ENCODE measurements at regions not wholly inside any gene's neighbourhood (a gene's known extent, or its start where the extent isn't known, plus 50 kb on each side); places are given as distances from the start of the nearest gene placed in this dataset.
A peak's percentile ranks its signal among the peaks of the same experiment; 100 is the strongest.

DNA sequence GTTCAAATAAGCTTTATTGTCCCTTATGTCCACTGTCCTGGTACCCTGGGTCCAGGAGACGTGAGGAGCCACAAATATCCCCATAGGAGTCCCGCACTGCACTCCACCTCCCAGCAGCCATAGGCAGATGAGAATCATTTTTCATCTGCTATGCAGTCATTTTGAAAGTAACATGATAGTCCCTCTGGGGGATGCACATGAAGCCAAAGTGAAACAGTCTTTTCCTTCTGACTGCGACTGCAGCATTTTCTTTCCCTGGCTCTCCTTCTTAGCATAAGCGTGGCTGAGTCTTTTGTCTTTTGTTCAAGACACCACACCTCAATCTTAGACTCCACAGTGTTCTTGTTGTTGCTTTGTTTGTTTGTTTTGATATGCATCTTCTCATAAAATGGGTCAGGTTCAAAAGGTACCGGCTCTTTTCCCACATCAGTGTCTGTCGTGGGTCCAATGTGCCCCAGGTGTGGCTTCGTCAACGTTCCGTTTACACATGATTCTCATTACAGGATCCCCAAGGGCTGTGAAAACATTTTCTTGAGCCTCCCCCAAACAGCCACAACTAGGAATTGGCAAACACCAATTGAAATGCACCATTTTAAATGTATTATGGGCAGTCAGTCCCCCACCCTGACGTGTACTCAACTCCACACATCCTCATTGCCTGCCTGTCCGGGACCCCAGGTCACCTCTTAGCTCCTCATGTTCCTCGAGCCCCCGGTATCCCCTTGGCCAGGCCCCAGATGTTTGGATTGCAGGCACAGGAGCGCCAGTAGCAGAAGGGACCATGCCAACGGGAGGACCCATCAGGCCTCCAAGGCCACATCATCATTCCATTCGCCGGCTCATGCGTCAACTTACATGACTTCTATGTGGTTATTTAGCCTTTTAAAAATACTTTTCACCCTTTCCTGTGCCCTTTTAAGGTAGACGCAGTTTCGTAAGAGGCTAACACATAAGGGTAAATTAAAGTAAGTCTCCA, 237.8 kb upstream of the DAPK1 start:
- DNase-seq, result peak in 1 of 2 experiments; percentile 27

DNA sequence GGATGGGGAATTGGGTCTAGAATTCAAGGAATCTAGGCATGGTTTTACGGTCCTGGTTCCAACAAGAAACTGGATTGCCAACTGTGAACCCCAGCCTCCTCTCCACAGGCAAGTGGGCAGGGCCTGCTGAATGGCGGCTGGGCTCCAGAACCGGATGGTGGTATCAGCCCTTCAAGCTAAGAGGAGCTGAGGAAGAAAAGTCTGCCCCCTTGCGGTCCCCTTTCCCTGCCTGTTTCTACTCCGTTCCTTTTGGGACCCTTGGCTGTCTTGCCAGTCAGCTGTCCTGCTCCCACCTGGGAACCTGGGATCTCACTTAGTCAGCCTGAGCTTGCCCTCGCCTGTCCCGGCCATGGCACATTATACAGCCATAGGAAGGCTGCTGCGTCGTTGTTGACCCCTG, 234.4 kb upstream of the DAPK1 start:
- peak in 1 of 2 experiments; percentile 5 for DNase-seq

DNA sequence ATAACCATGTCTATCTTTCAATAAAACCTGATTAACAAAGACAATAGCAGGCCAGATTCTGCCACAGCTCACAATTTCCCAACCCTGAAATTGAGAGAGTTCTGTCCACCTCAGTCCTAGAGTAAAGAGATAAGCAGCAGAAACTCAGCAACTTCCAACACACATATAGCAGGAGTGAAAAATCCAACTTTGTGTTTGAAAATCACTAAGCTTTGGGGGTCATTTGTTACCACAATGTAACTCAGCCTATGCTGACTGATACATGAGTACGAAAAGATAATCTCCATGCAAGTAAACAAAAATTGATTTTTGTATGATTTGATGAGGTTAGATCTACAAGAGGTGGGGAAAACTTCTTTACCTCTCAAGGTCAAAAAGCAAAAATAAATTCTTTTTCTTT, 231.0 kb upstream of the DAPK1 start:
- no peak for DNase-seq

DNA sequence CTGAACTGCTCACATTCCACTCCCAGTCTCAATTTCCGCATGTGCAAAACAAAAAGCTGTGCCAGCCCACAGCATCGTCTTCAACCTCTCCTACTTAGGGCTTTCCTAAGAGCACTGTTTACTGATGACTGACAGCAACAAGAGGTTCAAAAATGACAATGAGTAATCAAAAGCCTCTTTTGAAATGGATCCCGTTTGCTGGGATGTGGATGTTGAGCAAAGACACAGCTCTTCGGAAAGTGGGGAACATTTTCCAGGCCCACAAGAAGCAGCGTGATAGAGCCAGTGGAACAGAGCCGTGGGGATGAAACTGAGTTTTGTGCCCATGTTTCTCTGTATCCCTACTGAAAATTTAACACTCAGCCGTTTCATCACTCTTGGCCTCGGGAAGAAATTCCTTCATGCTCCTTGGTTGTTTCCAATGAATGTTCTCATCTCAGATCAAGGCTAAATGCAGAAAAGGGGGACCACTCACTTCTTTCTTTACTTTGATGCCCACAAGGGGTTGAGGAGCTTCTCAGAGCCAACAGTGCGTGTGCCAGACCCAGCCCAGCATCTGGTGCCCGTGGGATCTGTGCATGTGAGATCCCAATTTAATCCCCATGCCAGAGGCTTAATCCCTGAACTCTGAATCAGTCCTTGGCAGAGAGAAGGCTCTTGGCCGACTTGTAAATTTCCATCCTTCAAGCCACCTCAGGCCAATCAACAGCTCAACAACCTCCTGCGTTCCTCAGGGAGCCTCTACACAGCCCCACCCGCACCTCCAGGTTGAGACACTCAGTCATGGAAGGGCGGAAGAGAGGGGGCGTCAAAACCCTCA, 230.2 kb upstream of the DAPK1 start:
- peak; percentile 11 to 73 for DNase-seq

DNA sequence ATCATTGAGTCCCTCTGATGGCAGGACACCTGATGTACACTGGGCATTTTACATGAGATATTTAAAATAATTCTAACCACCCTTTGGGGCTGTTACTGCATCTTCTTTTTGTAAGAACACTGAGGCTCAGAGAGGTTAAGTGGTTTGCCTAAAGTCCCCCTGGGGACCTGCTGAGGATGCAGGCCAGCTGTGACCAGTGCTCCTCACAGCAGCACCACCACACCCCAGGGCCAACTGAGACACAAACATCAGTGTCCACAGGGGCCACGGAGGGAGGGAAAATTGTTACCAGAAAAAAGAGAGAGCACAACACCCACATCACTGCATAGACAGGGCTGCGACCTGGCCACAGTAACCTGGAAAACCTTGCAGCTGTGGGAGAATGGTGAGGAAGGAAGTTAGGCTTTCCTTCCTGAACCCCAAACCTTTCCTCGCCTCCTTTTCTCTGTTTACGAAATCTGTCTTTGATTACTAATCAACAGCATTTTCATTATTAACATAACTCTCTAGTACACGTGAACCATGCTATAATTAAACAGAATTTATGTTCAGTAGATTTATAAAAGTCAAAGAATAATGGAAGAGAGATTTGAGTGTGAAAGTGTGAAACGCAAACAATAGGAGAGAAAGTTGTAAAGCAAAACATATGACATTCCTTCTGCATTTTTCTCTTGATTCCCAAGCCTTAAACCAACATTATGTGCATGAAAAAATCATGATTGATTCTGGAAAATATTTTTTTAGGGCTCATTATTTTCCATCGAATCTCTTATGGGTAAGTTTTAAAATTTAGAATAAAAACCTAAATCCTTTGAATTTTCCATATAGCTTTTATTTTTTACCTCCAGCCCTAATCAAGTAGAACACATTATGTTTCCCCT, 228.1 kb upstream of the DAPK1 start:
- no peak for DNase-seq

DNA sequence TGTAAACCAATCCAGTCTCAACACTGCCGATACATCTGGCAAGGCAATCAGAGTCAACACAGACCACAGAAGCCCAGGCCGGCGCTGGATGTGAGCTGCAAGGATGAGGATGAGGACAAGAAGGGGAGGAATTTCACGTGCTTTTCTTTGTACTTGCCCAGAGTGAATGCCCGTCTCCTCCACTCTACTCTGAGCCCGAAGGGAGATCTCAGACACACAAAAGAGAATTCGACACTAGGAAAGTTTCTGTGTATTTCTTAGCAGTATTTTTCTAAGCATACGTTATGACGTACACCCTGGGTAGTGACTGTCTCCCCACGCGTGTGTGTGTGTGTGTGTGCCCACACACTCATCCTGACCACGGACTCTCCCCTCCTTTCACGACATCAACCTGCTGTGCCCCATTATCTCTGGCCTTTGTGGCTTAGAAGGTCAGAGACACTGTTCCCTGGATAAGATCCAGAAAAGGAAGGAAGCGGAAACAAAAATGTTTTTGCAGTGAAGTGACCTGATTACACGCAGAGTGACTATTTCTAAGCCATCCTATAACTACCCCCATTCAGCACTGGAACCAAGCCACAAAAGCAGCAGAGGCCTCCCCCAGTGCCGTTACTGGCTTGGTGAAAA, 227.3 kb upstream of the DAPK1 start:
- peak in 1 of 2 experiments; percentile 41 for DNase-seq

DNA sequence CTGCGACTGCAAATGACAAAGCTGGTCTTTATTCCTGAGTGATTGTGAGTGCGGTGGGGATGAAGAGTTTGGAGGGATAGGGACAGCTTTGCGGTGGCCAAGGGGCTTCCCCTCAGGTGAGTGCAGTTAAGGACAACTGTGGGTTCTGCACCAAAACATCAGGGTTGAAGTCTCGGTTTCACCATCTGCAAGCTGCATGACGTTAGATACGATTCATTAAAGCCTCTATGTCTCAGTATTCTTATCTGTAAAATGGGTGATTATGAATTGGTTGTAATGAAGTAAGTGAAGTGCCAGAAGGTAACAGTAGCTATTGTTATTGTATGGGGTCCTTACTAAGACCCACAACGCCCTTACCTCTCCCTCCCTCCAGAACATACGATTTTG, 226.8 kb upstream of the DAPK1 start:
- no peak for DNase-seq

DNA sequence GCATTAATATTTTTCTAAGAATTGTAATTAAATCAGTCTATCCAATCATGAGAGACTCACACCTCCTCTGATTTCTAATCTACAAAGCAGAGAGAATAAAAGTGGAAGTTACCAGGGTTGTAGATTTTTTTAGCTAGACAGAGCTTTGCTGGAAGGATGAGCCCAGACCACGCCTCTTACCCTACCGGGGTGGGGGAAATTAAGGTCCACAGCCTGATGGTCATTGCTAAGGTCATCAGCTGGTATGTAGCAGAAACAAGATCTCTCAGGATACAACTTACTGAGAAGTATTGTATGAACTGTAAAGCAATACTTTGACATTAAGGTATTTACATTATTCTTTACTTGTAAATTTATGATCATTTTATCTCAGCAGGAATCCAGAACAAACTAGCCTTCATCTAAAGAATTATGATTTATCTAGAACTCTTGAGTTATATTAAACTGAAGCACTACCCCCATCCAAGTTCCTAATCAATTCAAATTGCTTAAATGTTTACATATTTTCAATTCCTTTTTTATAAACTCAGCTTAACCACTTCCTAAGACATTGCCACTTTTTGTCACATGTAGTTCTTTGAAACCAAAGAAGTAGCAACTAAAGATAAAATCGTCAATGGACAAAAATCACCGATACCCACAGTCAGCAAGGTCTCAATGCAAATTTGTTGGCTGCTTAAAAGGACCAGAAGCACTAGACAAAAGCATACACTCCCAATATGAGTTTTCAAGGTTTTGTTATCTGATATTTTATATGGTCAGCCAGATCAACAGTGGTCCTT, 225.8 kb upstream of the DAPK1 start:
- no peak for DNase-seq

DNA sequence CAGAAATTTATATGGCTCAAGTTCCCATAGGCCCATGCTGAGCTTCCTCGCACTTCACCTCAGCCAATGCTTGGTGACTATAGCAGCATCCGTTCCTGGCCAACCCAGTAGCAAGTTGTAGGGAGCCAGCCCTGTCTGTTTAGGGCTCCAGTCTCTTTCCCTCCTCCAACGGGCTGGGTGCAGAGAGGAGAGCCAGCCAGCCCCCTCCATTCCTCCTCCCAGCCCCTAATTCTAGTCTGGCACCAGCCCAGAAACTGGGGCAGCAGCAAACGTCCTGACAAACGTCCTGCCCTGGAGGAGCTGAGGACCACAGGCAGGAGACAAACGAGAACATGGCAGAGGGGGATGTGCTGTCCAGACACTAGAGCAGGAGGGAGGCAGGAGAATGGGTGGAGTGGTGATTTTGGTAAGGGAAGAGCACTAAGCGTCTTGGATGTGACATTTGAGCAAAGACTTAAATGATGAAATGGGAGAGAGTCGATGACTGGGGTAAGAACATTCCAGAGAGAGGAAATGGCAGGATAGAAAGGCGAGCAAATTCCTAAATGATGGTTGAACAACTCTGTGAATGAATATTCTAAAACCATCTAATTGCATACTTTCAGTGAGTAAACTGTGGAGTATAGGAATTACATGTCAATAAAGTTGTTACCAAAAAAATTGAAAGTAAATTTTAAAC, 222.5 kb upstream of the DAPK1 start:
- no peak for DNase-seq

DNA sequence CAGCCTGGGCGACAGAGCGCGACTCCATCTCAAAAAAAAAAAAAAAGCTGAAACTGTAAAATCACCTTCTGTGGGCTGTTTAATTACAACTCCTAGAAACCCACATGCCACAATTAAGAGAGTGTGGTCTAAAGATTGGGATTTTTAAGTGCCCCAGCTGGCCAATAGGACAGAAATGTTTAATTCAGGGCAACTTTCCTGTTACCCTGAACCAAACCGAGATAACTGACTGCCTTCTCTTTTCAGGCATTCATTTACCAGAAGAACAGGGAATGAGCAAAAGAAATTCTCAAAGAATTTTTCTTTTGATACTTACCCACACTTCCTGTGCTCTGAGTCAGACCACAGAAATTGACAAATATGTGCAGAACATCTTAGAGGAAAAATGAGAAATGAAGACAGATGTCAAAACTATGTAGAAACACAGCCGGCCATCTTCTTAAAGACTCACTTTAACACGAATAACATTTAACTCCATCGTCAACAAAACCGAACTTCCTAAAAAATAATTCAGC, 221.3 kb upstream of the DAPK1 start:
- DNase-seq, result no peak

DNA sequence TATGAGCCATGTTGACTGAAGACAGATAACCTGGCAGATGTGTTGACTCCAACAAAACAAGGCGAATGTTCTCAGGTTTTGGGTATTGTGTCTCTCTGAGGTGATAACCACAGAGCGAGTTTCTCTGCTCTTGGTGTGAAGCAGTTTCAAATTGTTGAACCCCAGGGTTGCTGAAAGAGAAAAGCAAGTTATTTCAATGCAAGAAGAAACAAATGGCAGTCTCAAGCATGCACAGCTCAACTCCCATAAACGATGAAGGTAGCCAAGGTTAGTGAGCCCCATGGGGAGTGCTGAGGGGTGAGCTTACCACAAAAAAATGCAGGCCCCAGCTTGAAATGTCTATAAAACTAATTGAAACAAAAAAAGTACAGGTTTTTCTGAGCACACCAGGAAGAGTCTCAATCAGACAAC, 220.8 kb upstream of the DAPK1 start:
- no peak for DNase-seq

DNA sequence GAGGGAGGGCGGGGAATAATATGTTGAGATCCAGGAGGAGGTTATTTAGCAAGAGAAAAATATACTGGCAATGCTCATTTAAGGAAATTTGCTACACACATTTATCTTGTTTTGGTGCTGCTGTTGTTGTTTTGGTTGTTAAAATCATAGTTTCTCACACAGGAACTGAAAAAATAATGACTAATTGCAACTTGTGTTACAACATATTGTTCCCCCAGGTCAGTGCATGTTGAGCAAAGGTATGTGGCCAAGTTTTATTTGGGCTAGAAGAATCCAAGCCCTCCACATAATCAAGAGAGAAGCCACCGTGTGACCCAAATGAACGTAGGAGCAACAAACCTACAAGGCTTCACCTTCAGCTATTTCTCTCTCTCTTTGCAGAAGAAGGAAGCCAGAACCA, 220.3 kb upstream of the DAPK1 start:
- DNase-seq, result no peak

DNA sequence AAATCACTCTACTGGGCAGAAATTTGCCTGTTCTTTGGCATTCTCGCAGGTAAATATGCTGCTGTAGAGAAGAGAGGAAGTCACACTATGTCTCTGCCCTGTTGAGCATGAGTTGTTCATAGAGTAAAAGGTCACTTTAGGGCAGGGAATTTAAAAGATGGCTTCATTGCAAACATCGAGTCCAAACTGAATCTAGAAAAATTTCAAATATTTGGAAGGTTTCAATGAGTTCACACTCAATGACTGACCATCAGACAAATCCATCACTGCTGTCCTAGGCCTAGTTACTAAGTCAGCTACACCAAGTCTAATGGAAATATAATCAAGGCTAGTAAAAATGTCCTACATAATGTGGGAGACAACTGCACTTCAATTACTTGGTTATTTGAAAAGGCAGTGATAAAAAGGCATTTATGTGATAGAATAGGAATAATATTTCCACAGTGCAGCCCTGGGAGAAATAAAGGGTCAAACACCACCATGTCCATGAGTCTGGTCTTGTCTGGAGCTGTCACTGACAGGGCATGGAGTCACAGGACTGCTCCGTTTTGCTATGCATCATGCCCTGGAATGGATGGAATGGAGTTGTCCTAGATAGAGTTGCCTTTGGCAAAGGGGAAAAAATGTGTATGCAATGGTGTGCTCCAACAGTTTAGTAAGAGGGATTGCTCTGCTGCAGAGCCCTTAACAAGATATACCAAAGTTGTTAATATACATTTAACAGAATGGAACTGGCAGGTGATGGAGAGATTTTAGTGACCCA, 218.5 kb upstream of the DAPK1 start:
- DNase-seq, result no peak

DNA sequence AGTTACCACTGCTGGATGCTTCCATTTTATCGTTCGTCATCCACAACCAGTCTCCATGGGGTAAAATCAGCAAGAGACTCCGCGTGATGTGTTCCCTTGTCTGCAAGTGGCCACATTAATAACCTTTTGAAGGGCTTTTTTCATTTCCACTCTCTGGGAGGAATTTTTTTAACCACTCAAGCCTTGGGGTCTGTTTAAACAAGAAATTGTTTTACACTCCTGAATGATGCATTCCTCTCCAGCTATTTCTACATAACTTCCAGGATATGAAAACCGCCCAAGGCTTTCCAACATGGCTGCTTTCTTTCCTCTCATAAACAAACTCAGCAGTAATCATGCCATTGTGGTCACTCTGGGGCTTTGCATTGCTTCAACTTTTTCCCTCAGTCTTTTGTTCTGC, 217.2 kb upstream of the DAPK1 start:
- no peak for DNase-seq

DNA sequence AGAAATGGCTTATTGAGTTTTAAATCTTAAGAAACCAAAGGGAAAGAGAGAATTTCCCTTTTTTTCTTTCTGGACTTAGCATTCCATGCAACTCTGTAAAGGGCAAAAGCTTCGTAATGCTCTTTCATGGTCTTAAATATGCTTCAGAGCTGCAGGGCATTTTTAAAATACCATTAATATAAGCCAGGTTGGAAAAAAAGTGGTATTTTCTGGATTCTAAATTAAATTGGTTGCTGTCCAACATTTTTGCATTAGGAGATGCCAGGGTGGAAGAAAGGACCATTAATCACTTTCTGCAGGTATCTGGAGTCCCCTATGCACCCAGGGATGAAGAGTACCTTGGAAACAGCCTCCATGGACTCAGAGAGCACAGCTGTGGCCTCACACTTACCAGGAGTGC, 215.1 kb upstream of the DAPK1 start:
- no peak for DNase-seq

DNA sequence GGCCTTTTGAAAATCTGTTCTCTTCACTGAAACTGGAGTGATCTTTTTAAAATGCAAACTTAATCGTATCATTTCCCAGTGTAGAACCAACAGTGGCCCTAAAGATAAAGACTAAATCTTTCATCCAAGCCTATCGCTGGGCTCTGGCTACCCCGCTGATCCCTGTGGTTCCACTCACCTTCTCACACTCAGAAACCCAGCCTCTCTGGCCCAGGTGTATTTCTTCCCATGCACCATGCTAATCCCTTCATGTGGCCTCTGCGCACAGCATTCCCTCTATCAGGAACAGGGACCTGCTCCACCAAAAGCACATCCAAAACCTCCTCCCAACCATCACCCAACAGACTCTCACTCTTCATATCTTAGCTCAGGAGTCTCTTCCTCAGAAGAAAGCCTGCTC, 214.1 kb upstream of the DAPK1 start:
- no peak for DNase-seq

DNA sequence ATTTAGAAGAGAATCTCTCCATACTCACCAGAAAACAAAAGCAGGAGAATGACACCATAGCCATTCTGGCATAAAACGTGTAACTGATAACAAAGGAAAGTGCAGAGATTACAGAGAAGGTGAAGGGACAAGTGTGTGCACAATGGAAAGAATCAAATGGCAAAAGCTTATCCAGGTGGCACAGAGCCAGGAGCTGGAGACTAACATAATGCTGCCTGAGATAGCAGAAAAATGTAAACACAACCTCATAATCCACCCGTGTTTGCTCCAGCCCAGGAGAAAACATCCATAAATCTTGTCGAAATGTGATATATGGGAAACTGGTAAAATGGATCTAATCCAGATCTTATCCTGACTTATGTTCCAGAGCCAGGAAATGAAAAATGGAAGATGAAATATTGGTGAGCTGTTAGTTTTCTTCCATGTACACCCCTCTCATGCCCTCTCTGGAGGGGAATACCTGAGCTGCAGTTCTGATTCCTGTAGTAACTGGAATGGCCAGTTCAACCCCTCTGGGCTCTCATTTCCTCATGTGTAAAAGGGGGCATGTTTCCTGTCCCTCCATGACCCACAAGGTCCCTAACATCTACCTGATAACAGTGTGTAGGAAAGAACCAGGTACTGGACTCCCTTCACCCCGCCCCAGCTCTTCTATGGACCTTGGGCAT, 212.3 kb upstream of the DAPK1 start:
- peak in 1 of 2 experiments; percentile 1 for DNase-seq

DNA sequence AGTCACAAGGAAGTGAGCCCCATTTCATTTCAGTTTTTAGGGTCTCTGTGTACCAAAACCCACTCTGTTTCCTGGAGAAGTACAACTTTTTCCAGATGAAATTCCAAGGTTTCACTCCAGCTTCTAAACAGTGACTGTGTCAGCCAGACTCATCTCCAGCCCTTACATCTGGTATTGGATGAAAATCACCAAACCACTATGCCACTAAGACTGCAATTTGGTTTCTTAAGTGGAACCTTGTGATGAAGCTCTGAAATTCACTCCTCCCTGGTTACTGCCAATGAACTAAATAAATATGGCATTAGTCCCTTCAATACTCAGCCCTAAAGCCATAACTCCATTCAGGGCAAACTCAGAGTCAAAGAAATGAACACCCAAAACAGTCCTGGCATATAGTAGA, 211.2 kb upstream of the DAPK1 start:
- DNase-seq, result no peak
